ENCODE measurements at regions not wholly inside any gene's neighbourhood (a gene's known extent, or its start where the extent isn't known, plus 50 kb on each side); places are given as distances from the start of the nearest gene placed in this dataset.

- TF ChIP-seq YY1 (IDR thresholded peaks at IDR 0.05; ENCODE audit: low read depth) (no peak), RAD21 (IDR thresholded peaks at IDR 0.05; ENCODE audit: low read depth) (no peak), EGR1 (IDR thresholded peaks at IDR 0.05) (no peak), REST (IDR thresholded peaks at IDR 0.05; ENCODE audit: low read depth) (no peak), ZBTB7A (IDR thresholded peaks at IDR 0.05; ENCODE audit: low read depth) (no peak), MAX (IDR thresholded peaks at IDR 0.05) (no peak), EP300 (IDR thresholded peaks at IDR 0.05; ENCODE audit: borderline replicate concordance) (no peak), TAF1 (IDR thresholded peaks at IDR 0.05; ENCODE audit: low read depth) (no peak), NFIC (IDR thresholded peaks at IDR 0.05) (no peak), CEBPB (IDR thresholded peaks at IDR 0.05) (no peak)
These were observed 806.5 kb downstream of the OTOL1 start for GRCh38 chr3:162302983-162303624.
